Astrocyte (in vitro differentiated cells and primary cell): ENCODE measurements at regions not wholly inside any gene's neighbourhood (a gene's known extent, or its start where the extent isn't known, plus 50 kb on each side); places are given as distances from the start of the nearest gene placed in this dataset.

Experiments used
- DNase-seq: peaks from one replicate; pipeline ENCODE4 v3.0.0-alpha.2; 2010; ENCODE audit warnings: low read depth
- FAIRE-seq: peaks from 2 replicates; lab custom pipeline; 2011; peaks lifted over from hg19 to GRCh38; lab: Jason Lieb, UNC
- H2AFZ ChIP-seq: 2 replicates; pipeline ENCODE4 v1.6.0; 2012; ENCODE audit warnings: low read depth, low read length, inconsistent platforms
- H3K27ac ChIP-seq: 2 replicates; pipeline ENCODE4 v1.5.1; 2011; ENCODE audit warnings: low read depth, low read length, inconsistent platforms
- H3K27me3 ChIP-seq: 2 replicates; pipeline ENCODE4 v1.6.0; 2011; ENCODE audit warnings: low read length, inconsistent platforms; ENCODE audit not compliant: insufficient read depth
- H3K36me3 ChIP-seq: 2 replicates; pipeline ENCODE4 v1.5.1; 2011; ENCODE audit warnings: low read length, inconsistent platforms; ENCODE audit not compliant: insufficient read depth
- H3K4me1 ChIP-seq: 2 replicates; pipeline ENCODE4 v1.5.1; 2011; ENCODE audit warnings: low read length, inconsistent platforms; ENCODE audit not compliant: insufficient read depth
- H3K4me2 ChIP-seq: 2 replicates; pipeline ENCODE4 v1.6.0; 2012; ENCODE audit warnings: low read length, inconsistent platforms
- H3K4me3 ChIP-seq: 2 replicates; pipeline ENCODE4 v1.5.1; 2011; ENCODE audit warnings: low read depth, mild to moderate bottlenecking, low read length, inconsistent platforms; ENCODE audit not compliant: insufficient read depth
- H3K79me2 ChIP-seq: 2 replicates; pipeline ENCODE4 v1.6.0; 2012; ENCODE audit warnings: mild to moderate bottlenecking, low read length, inconsistent platforms; ENCODE audit not compliant: insufficient read depth
- H3K9ac ChIP-seq: 2 replicates; pipeline ENCODE4 v1.6.0; 2012; ENCODE audit warnings: mild to moderate bottlenecking, low read length, inconsistent platforms
- H3K9me3 ChIP-seq: 2 replicates; pipeline ENCODE4 v1.5.1; 2012; ENCODE audit warnings: low read depth, mild to moderate bottlenecking, low read length, inconsistent platforms; ENCODE audit not compliant: insufficient read depth
- H4K20me1 ChIP-seq: 2 replicates; pipeline ENCODE4 v1.6.0; 2012; ENCODE audit warnings: low read length, inconsistent platforms; ENCODE audit not compliant: insufficient read depth
- H3K27ac Mint-ChIP-seq: one replicate; pipeline ENCODE4 v1.8.0; 2021; ENCODE audit warnings: mild to moderate bottlenecking, mixed read lengths; ENCODE audit not compliant: unreplicated experiment
- H3K27me3 Mint-ChIP-seq: one replicate; pipeline ENCODE4 v1.8.0; 2021; ENCODE audit warnings: low read depth, mixed read lengths; ENCODE audit not compliant: unreplicated experiment
- H3K36me3 Mint-ChIP-seq: one replicate; pipeline ENCODE4 v1.8.0; 2021; ENCODE audit warnings: low read depth, mixed read lengths; ENCODE audit not compliant: unreplicated experiment
- H3K4me1 Mint-ChIP-seq: one replicate; pipeline ENCODE4 v1.8.0; 2021; ENCODE audit warnings: low read depth, mixed read lengths; ENCODE audit not compliant: unreplicated experiment
- H3K4me3 Mint-ChIP-seq: one replicate; pipeline ENCODE4 v1.8.0; 2021; ENCODE audit warnings: mild to moderate bottlenecking, moderate library complexity, mixed read lengths; ENCODE audit not compliant: unreplicated experiment
- H3K9me3 Mint-ChIP-seq: one replicate; pipeline ENCODE4 v1.8.0; 2021; ENCODE audit warnings: mild to moderate bottlenecking, mixed read lengths; ENCODE audit not compliant: unreplicated experiment
- CTCF ChIP-seq: IDR thresholded peaks from 2 replicates; pipeline ENCODE4 v1.5.1; 2011; ENCODE audit warnings: low read depth, mild to moderate bottlenecking, inconsistent platforms, low read length, moderate library complexity; ENCODE audit not compliant: insufficient read depth
- EZH2 ChIP-seq: IDR thresholded peaks from 2 replicates; pipeline ENCODE4 v1.6.1; 2012; ENCODE audit warnings: mild to moderate bottlenecking, low read length, inconsistent platforms; ENCODE audit not compliant: insufficient read depth

- FAIRE-seq = no peak
- peaks cover 4% of the 10 kb centered on the region for H3K4me1 Mint-ChIP-seq
- no peaks in the 10 kb centered on the region for H3K9me3 Mint-ChIP-seq
Observed at GRCh38 chr16:8519179-8519578, 71.1 kb downstream of the TMEM114 start.

DNA sequence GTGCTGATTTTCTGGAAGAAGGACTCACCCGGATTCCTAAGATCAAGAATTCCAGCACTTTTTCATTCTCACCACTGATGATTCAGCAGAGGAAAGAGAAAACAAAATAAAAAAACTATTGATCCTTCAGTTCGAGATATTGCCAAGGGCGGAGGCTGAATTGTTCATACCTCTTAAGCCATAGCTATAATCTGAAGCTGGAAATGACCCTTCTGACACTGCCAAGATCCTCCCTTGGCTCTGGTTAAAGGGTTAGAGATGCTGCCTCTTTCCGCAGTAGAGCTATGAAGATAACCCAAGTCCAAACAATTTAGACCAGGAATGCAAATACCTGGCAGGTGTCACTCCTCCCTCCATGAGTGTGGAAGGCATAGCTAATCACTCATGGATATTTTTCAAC is 73.0 kb downstream of the TMEM114 start:
- Histone ChIP-seq H2AFZ (no peak overlapping the region), H3K27me3 (no peaks in the 10 kb centered on the region), H3K4me2 (no peak overlapping the region), H4K20me1 (no peaks in the 10 kb centered on the region), H3K9me3 (no peaks in the 10 kb centered on the region), H3K9ac (no peak overlapping the region), H3K27ac (no peak overlapping the region), H3K79me2 (no peaks in the 10 kb centered on the region), H3K4me3 (no peak overlapping the region), H3K36me3 (no peaks in the 10 kb centered on the region), H3K4me1 (no peaks in the 10 kb centered on the region)
- Mint-ChIP-seq H3K36me3 (no peaks in the 10 kb centered on the region), H3K27me3 (peaks cover 23% of the 10 kb centered on the region), H3K9me3 (no peaks in the 10 kb centered on the region), H3K4me3 (no peak overlapping the region), H3K4me1 (peaks cover 4% of the 10 kb centered on the region), H3K27ac (no peak overlapping the region)
- no peak for TF ChIP-seq EZH2
- no peak for TF ChIP-seq CTCF
- no peak for FAIRE-seq
- no peak for DNase-seq

More at GRCh38 chr16:8519179-8519578, 71.1 kb downstream of the TMEM114 start:
- no peak overlapping the region for H3K27ac Mint-ChIP-seq
- H3K27me3 Mint-ChIP-seq = peaks cover 16% of the 10 kb centered on the region
- Histone ChIP-seq H3K27me3 (no peaks in the 10 kb centered on the region), H3K4me3 (no peak overlapping the region), H3K4me2 (no peak overlapping the region), H4K20me1 (no peaks in the 10 kb centered on the region), H3K27ac (no peak overlapping the region), H3K79me2 (no peaks in the 10 kb centered on the region), H3K36me3 (no peaks in the 10 kb centered on the region), H2AFZ (no peak overlapping the region), H3K9me3 (no peaks in the 10 kb centered on the region), H3K4me1 (no peaks in the 10 kb centered on the region), H3K9ac (no peak overlapping the region)
- no peaks in the 10 kb centered on the region for H3K36me3 Mint-ChIP-seq
- DNase-seq = no peak
- no peak for TF ChIP-seq EZH2
- no peak for TF ChIP-seq CTCF
- no peak overlapping the region for H3K4me3 Mint-ChIP-seq

GRCh38 chr16:8516471-8516870 is 73.8 kb downstream of the TMEM114 start:
- no peaks in the 10 kb centered on the region for H3K9me3 Mint-ChIP-seq

More at GRCh38 chr16:8516471-8516870, 73.8 kb downstream of the TMEM114 start:
- peaks cover 23% of the 10 kb centered on the region for H3K27me3 Mint-ChIP-seq
- DNase-seq (no peak), FAIRE-seq (no peak)
- H3K4me3 Mint-ChIP-seq = no peak overlapping the region
- Histone ChIP-seq H3K9me3 (no peaks in the 10 kb centered on the region), H2AFZ (no peak overlapping the region), H3K4me3 (no peak overlapping the region), H3K4me1 (no peaks in the 10 kb centered on the region), H3K79me2 (no peaks in the 10 kb centered on the region), H3K9ac (no peak overlapping the region), H3K4me2 (no peak overlapping the region), H4K20me1 (no peaks in the 10 kb centered on the region), H3K36me3 (no peaks in the 10 kb centered on the region), H3K27ac (no peak overlapping the region), H3K27me3 (no peaks in the 10 kb centered on the region)
- peaks cover 4% of the 10 kb centered on the region for H3K4me1 Mint-ChIP-seq
- TF ChIP-seq EZH2 = no peak
- TF ChIP-seq CTCF = no peak
- H3K27ac Mint-ChIP-seq = no peak overlapping the region
- no peaks in the 10 kb centered on the region for H3K36me3 Mint-ChIP-seq
